ENCODE measurements at regions not wholly inside any gene's neighbourhood (a gene's known extent, or its start where the extent isn't known, plus 50 kb on each side); places are given as distances from the start of the nearest gene placed in this dataset.
A peak's percentile ranks its signal among the peaks of the same experiment; 100 is the strongest.

DNA sequence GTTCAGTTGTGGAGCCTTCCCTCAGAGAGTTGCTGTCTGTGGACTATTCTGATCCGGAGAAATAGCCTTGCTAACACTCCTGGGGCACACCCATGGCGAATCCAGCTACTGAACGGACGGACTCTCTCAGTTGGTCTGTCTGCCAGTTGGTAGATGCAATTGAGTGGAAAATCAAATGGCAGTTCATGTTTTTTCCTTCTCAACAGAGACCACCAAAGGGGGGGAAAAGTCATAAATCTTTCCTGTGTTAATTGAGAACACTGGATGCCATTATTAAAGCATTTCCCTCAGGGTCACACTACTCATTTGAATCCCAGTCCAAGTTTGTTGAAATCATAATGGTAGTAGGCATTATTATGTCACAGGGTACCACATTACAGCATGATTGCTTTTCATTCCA lies 354.3 kb upstream of the FAR2 start:
- no peak for DNase-seq (ENCODE audit: low read depth in 1 of 2, low spot score in 1 of 2)
- H3K27ac ChIP-seq (replicated peaks) = no peak overlapping the region
- TF ChIP-seq CTCF (IDR thresholded peaks at IDR 0.05; ENCODE audit: insufficient read depth, low read length) (no peak), POLR2AphosphoS5 (IDR thresholded peaks at IDR 0.05; ENCODE audit: low read depth) (no peak), GABPA (IDR thresholded peaks at IDR 0.05; ENCODE audit: low read depth) (no peak), REST (IDR thresholded peaks at IDR 0.05; ENCODE audit: insufficient replicate concordance, low read depth) (no peak)
- no peak overlapping the region for H3K4me3 ChIP-seq (replicated peaks; ENCODE audit: insufficient read depth, low read length)
- no peaks in the 10 kb centered on the region for H3K27me3 ChIP-seq (ENCODE audit: insufficient read depth, poor library complexity, severe bottlenecking)

GRCh38 chr12:28795311-28795710 lies 353.8 kb upstream of the FAR2 start:
- TF ChIP-seq CTCF (IDR thresholded peaks at IDR 0.05; ENCODE audit: insufficient read depth, low read length) (no peak), SPI1 (IDR thresholded peaks at IDR 0.05; ENCODE audit: borderline replicate concordance, low read depth) (no peak), REST (IDR thresholded peaks at IDR 0.05; ENCODE audit: insufficient replicate concordance, low read depth) (no peak), GABPA (IDR thresholded peaks at IDR 0.05; ENCODE audit: low read depth) (no peak), POLR2AphosphoS5 (IDR thresholded peaks at IDR 0.05; ENCODE audit: low read depth) (no peak)
- H3K27me3 ChIP-seq (ENCODE audit: insufficient read depth, poor library complexity, severe bottlenecking) = no peaks in the 10 kb centered on the region
- no peak for DNase-seq (ENCODE audit: low read depth in 1 of 2, low spot score in 1 of 2)
- no peak overlapping the region for H3K4me3 ChIP-seq (replicated peaks; ENCODE audit: insufficient read depth, low read length)
- H3K27ac ChIP-seq (replicated peaks) = no peak overlapping the region

GRCh38 chr12:28799348-28799747 lies 349.7 kb upstream of the FAR2 start:
- peak in 1 of 2 experiments; percentile 2 for DNase-seq (ENCODE audit: low read depth in 1 of 2, low spot score in 1 of 2)
- H3K27me3 ChIP-seq (ENCODE audit: insufficient read depth, poor library complexity, severe bottlenecking) = no peaks in the 10 kb centered on the region
- H3K27ac ChIP-seq (replicated peaks) = no peak overlapping the region
- TF ChIP-seq POLR2AphosphoS5 (IDR thresholded peaks at IDR 0.05; ENCODE audit: low read depth) (no peak), GABPA (IDR thresholded peaks at IDR 0.05; ENCODE audit: low read depth) (no peak), SPI1 (IDR thresholded peaks at IDR 0.05; ENCODE audit: borderline replicate concordance, low read depth) (no peak), REST (IDR thresholded peaks at IDR 0.05; ENCODE audit: insufficient replicate concordance, low read depth) (no peak), CTCF (IDR thresholded peaks at IDR 0.05; ENCODE audit: insufficient read depth, low read length) (no peak)
- no peak overlapping the region for H3K4me3 ChIP-seq (replicated peaks; ENCODE audit: insufficient read depth, low read length)

Data from HL-60 (cell line).